ENCODE measurements at regions not wholly inside any gene's neighbourhood (a gene's known extent, or its start where the extent isn't known, plus 50 kb on each side); places are given as distances from the start of the nearest gene placed in this dataset.
"Not testable (repeated sequence)": the region's sequence is repeated elsewhere in the genome, so short reads cannot be mapped to it uniquely, and the experiment has no call there.

- no peak for DNase-seq (ENCODE audit: low read depth, low spot score)
- H3K27ac ChIP-seq: no peak overlapping the region
These were observed 64.0 kb downstream of the EBNA1BP2 start for GRCh38 chr1:43108080-43108479.

DNA sequence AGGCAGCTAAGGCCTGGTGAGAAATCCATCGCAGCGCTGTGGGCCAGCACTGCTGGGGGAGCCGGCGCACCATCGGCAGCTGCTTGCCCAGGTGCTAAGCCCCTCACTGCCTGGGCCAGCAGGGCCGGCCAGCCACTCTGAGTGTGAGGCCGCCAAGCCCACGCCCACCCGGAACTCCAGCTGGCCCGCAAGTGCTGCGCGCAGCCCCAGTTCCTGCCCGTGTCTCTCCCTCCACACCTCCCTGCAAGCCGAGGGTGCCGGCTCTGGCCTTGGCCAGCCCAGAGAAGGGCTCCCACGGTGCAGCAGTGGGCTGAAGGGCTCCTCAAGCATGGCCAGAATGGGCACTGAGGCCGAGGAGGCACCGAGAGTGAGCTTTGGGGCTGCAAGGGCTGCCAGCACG lies 64.4 kb downstream of the EBNA1BP2 start:
- no peak overlapping the region for H3K27ac ChIP-seq
- DNase-seq (ENCODE audit: low read depth, low spot score): no peak

- no peak for DNase-seq (ENCODE audit: low read depth, low spot score)
- H3K27ac ChIP-seq: no peak overlapping the region
These were observed 67.9 kb downstream of the EBNA1BP2 start for GRCh38 chr1:43104027-43104763.

GRCh38 chr1:43101061-43101460 lies 71.0 kb downstream of the EBNA1BP2 start:
- H3K27ac ChIP-seq: no peak overlapping the region
- no peak for DNase-seq (ENCODE audit: low read depth, low spot score)

GRCh38 chr1:43098200-43098599 lies 73.9 kb downstream of the EBNA1BP2 start:
- no peak overlapping the region for H3K27ac ChIP-seq
- no peak for DNase-seq (ENCODE audit: low read depth, low spot score)

- not testable (repeated sequence) for DNase-seq (ENCODE audit: low read depth, low spot score); H3K27ac ChIP-seq
These were observed 75.6 kb downstream of the EBNA1BP2 start for GRCh38 chr1:43096528-43096927.

DNA sequence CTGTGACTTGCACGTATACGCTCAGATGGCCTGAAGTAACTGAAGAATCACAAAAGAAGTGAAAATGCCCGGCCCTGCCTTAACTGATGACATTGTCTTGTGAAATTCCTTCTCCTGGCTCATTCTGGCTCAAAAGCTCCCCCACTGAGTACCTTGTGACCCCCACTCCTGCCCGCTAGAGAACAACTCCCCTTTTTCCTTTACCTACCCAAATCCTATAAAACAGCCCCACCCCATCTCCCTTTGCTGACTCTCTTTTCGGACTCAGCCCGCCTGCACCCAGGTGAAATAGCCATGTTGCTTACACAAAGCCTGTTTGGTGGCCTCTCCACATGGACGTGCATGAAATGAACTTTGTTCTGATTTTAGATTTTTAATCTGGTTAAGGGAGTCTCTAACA lies 81.3 kb downstream of the EBNA1BP2 start:
- not testable (repeated sequence) for DNase-seq (ENCODE audit: low read depth, low spot score); H3K27ac ChIP-seq

DNA sequence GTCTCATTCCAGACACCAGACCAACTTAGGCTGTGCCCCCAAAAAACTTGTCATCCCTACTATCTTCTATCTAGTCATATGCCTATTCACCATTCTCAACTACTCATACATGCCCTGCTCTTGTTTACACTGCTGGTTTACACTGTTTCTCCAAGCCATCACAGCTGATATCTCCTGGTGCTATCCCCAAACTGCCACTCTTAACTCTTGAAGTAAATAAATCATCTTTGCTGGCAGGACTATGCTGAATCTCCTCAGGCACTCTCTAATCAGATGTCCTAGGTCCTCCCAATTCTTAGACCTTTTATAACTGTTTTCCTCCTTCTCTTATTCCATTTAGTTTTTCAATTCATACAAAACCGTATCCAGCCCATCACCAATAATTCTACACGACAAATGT lies 81.9 kb downstream of the EBNA1BP2 start:
- H3K27ac ChIP-seq; DNase-seq (ENCODE audit: low read depth, low spot score): not testable (repeated sequence)

DNA sequence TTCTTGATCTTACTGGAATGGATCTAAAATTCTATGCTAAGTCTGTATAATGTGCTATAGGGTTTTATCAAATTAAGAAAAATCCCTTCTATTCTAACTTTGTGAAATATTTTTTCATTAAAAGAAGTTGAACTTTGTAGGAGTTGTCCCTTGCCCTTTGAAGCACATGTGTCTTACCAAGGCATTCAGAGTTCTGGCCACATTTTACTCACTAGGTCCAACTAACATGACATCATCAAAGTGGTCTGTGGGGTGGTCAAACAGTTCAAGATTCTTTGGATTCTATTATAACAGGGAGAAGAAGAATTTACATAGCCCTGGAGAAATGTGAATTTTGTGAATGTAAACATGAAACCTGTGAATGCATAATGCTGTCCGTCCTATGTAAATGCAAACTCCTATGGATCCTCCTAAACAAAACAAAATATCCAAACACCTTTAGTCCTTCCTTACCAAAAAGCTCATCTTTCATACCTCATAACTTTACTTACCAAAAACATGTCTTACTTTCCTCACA lies 88.7 kb downstream of the EBNA1BP2 start:
- DNase-seq (ENCODE audit: low read depth, low spot score): no peak
- H3K27ac ChIP-seq: no peak overlapping the region

- DNase-seq (ENCODE audit: low read depth, low spot score): no peak
- no peak overlapping the region for H3K27ac ChIP-seq
These were observed 89.3 kb downstream of the EBNA1BP2 start for GRCh38 chr1:43082740-43083139.

GRCh38 chr1:43077273-43077672 lies 94.8 kb downstream of the EBNA1BP2 start:
- no peak for DNase-seq (ENCODE audit: low read depth, low spot score)
- H3K27ac ChIP-seq: no peak overlapping the region

GRCh38 chr1:43074709-43075108 lies 97.4 kb downstream of the EBNA1BP2 start:
- no peak overlapping the region for H3K27ac ChIP-seq
- DNase-seq (ENCODE audit: low read depth, low spot score): no peak

DNA sequence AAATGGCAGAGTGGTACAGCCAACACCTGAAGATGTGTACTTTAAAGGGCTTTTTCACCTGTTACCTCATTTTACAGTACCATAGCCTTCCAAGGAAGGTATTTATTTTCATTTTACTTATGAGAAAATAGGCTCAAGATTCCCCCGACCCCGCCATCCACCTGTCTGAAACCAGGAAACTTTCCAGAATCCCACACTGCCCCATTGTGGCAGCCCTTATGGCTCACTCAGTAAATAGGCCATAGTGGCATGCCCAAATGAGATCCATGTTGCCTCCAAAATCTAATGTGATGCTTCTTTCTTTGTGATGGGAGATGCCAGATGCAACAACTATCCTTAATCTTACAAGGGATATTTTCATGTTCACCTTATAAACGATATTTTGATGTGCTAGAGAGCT lies 97.8 kb downstream of the EBNA1BP2 start:
- no peak for DNase-seq (ENCODE audit: low read depth, low spot score)
- H3K27ac ChIP-seq: no peak overlapping the region

- no peak overlapping the region for H3K27ac ChIP-seq
- no peak for DNase-seq (ENCODE audit: low read depth, low spot score)
These were observed 98.4 kb downstream of the EBNA1BP2 start for GRCh38 chr1:43073490-43074230.

GRCh38 chr1:43072314-43072713 lies 99.8 kb downstream of the EBNA1BP2 start:
- DNase-seq (ENCODE audit: low read depth, low spot score): no peak
- H3K27ac ChIP-seq: no peak overlapping the region

DNA sequence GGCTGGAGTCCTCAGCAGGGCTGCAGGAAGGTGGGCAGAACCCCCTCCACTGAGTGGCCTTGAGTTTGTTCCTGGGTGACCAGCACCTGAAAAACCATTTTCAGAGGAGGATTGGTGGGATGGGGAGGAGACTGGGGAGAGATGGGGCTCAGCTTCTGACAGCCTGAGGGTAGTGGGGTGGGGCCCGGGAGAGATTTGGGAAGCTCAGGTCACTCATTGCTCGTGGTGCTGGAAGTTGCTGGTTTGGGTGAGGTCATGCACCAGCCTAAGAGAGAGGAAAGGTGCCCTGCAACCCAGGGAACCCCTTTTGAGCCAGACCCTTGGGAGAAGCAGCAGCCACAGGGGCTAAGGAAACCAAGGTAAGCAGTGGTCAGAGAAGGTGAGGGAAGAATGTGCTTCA lies 100.8 kb downstream of the EBNA1BP2 start:
- no peak for DNase-seq (ENCODE audit: low read depth, low spot score)
- H3K27ac ChIP-seq: no peak overlapping the region

DNA sequence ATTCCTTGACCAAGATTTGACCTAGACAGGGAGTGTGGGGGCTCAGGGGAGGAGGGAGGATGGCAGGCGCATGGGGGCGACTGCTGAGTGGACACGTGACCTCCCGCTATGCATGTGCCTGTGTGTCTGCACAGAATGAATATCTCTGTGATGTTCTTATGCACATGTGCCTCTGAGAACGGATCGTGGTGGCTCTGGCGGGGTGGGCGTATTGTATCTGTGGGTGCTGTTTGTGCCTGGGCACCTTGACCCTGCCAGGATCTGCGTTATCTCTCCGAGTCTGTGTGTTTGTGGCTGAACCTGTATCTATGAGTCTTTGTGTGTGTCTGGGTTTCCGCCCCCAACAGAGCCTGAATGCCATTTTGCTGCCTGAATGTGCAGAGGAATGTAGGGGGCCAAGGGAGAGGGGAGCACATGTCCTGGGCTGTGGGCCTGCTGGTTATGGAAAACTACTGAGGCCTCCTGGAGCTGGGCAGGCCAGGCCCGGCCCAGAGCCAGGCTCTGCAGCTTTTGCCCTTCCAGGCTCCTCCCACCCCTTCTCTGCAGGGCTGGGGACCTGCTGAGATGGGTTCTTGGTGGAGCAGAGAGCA lies 102.5 kb downstream of the EBNA1BP2 start:
- DNase-seq (ENCODE audit: low read depth, low spot score): no peak
- no peak overlapping the region for H3K27ac ChIP-seq

DNA sequence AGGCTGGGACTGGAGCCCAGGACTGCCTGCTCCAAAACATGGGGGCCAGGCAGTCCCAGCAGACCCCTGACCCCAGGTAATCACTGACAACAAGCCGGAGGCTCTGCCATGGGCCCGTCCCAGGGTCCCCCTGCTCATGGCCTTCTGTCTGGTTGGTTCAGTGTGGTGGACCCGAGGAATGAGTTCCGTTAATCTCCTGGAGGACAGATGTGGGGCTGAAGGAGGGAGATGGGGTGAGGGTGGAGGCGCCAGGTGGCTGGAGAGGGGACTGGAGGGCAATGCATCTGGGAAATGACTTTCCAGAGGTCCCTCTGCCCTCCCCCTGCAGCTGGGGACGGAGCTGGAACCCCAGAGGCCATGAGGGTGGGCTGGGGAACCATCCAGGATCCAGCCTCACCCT lies 103.2 kb downstream of the EBNA1BP2 start:
- no peak overlapping the region for H3K27ac ChIP-seq
- DNase-seq (ENCODE audit: low read depth, low spot score): no peak

GRCh38 chr1:43067977-43068751 lies 103.9 kb downstream of the EBNA1BP2 start:
- H3K27ac ChIP-seq: no peak overlapping the region
- no peak for DNase-seq (ENCODE audit: low read depth, low spot score)

DNA sequence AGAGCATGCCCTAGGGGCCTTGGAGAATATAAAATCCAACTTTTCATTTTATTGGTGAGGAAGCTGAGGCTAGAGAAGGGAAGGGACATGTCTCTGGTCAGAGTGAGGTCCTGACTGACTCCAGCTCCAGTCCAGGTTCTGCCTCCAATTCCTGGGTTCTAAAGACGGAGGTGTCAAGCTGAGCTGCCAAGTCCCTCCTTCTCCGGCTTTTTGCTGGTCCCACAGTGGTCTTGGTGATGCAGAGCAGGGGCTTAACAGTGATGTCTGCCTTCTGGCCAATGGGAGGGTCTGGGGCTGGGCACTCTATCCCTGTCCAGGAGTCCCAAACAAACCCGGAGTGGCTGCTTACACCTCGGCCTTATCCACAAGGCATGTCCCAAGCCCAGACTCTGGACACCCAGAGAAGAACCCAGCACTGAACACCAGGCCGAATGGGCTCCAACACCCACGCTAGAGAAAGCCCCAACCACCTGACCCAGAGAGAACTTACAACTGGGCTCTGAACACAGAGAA lies 104.8 kb downstream of the EBNA1BP2 start:
- no peak for DNase-seq (ENCODE audit: low read depth, low spot score)

More for the DNA sequence above, 104.8 kb downstream of the EBNA1BP2 start:
- H3K27ac ChIP-seq: no peak overlapping the region

Data from epithelial cell of prostate (primary cell).